HG03066 (cell line): ENCODE measurements at regions not wholly inside any gene's neighbourhood (a gene's known extent, or its start where the extent isn't known, plus 50 kb on each side); places are given as distances from the start of the nearest gene placed in this dataset.
A peak's percentile ranks its signal among the peaks of the same experiment; 100 is the strongest.
"Not testable (repeated sequence)": the region's sequence is repeated elsewhere in the genome, so short reads cannot be mapped to it uniquely, and the experiment has no call there.

Source experiments
- ATAC-seq: cut with Tn5 transposase; IDR thresholded peaks from one replicate; pipeline ENCODE4 v1.9.1; 2021; ENCODE audit warnings: low read depth; ENCODE audit not compliant: unreplicated experiment

DNA sequence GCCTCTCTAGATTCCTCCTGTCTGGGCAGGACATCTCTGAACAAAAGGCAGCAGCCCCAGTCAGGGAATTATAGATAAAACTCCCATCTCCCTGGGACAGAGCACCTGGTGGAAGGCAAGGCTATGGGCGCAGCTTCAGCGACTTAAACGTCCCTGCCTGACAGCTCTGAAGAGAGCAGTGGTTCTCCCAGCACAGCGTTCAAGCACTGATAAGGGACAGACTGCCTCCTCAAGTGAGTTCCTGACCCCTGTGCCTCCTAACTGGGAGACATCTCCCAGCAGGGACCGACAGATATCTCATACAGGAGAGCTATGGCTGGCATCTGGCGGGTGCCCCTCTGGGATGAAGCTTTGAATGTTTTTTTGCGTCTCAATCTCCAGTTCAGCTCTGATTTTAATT is 262.2 kb downstream of the PARM1 start:
- no peak for ATAC-seq

DNA sequence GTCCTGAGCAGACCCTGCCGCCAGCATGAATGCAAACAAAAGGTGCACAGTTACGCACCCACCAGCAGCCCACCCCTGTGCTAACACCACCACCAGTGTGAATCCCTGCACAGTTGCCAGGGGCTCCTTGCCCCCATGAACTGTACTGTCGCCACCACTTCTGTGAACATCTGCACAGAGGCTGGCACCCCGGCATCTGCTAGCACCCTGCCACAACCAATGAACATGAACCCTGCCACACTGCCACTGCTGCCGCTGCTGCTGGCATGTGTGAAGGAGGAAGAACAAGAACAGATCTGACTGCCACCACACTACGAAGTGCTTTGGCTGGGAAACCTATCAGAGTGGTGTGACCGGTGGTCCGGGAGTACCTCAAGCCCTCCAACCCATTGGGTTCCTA is 261.3 kb downstream of the PARM1 start:
- ATAC-seq: no peak

DNA sequence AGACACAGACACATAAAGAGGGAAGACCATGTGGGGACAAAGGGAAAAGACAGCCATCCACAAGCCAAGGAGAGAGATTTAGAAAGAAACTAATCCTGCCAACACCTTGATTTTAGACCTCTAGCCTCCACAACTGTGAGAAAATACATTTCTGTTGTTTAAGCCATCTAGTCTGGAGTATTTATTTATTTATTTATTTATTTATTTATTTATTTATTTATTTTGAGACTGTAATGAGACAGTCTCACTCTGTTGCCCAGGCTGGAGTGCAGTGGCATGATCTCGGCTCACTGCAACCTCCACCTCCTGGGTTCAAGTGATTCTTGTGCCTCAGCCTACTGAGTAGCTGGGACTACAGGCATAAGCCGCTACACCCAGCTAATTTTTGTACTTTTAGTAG is 259.3 kb downstream of the PARM1 start:
- ATAC-seq: not testable (repeated sequence)

DNA sequence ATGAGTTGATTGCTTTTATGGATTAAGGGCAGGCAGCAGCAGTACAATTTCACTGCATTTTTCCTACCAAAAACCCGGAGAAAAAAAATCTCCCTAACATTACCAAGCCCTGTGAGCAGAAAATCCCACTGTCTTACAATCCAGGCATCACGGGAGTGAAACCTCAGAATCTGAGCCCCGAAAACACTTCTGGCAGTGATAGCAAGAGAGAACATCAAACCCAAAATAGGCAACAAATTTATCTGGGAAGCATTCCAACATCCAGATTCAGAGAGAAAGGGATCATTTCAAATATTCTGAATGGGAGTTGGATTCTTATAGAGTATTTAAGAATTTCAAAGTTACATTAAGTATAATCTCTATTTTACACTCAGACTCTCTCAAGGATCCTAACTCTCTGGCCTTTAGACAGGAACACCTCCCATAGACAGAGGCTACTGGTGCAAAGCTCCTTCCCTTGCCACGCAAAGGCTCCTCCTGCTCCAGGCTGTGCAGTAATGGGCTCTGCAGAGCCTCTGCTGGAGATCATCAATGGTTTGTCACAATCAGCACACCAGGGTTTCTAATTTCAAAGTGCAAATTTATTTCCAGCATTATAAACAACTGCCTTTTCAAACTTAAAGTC is 256.9 kb downstream of the PARM1 start:
- no peak for ATAC-seq

DNA sequence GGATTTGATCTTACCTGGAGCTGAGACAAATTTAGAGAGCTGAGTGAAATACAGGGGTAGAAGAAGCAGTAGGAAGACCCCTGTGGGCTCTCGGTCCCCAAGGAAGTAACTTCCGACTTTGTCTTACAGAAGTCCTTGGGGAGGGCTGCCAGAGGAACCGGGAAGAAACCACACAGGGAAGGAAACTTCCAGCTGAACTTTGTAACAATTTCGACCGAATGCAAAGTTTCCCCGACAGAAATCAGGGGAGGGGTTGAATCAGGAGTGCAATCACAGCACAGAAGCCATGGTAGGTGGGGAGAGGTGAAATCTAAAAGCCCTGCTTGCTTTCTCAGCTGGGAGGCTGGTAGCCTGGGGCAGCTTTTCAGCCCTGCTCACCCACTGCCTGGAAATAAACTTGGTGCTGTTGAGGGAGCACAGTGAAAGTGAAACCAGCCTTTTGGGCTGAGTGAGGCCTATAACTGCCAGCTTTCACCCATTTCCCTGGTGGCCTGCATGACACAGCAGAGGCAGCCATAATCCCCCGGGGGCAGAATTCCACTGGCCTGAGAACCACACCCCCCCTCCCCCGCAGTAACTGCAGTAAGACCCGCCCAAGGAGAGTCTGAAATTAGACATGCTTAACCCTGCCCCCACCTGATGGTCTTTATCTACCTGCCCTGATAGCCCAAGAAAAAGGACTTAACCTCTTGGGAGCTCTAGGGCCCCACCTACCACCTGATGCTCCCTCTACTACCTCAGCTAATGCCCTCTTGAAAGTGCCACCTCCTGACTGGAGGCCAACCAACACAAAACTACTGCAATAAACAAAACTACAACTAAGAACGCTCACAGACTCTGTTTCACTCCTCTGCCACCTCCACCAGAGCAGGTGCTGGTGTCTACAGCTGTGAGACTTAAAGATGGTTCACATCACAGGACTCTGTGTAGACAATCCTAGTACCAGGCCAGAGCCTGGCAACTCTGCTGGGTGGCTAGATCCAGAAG is 248.2 kb downstream of the PARM1 start:
- peak; percentile 88 for ATAC-seq

DNA sequence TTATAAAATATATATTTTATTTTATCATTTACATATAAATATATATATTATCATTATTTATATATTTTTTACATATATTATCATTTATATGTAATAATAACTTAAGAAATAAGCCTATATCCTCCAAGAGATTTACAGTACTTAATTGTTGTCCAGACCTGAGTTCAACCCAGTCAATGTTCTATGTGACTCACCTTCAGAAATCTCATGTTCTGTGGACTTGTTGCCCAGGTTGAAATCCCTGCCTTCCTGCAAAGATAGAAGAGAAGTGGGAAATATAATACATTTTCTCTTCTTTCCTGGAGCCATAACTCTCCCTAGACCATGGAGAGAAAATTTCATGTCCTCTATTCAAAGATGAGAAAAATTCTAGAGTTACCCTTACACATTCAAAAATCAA is 247.3 kb downstream of the PARM1 start:
- ATAC-seq: no peak

DNA sequence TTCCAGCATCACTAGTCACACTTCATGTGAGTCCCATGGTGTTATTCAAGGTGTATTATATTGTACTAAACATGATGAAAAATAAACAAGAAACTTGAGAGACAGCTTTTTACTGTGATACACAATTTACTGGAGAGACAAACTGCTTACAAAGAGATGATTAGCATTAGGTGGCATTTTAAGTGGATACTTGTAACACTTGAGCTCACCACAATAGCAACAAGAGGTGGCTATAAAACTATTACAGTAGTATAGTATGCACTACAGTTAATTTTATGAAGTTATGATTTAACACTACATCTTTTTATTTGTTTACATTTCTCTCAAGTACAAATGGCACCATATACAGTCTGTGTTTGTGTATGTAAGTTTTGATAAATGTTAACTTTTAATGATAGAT is 246.6 kb downstream of the PARM1 start:
- ATAC-seq: no peak

DNA sequence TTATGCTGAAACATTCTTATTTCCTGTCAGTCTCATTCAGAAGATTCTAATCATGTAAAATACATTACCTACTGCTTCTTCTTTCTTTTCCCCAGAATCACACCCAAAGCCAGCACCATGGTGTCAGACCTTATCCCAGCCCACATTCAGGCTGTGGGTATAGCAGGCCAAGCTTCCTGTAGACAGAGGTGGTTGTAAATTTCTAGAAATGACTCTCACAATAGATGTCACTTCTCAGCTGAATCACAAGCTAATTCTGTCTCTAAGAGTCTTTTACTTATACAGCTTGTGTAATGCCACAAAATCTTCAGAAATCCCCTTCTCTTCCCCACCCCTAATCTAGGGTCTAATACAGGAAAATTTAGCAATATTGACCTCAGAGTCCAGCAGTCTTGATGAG is 239.6 kb downstream of the PARM1 start:
- peak; percentile 67 for ATAC-seq

DNA sequence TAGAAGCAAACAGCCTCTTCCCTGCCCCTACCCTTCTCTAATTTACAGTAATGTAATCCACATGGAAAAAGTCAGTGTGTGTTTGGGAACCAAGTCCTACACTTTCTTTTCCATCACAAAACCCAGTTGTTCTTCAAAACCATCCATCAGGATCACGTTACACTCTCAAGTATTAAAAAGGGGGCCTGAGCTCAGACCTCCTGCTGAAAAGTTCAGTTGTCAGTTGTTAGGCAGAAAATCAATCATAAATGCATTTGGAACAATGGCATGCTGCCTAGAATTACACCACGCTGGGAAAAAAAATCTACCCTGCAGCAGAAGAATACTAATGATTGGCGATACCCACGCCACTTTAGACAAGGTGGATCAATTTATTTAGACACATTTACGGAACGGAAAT is 236.5 kb downstream of the PARM1 start:
- no peak for ATAC-seq

DNA sequence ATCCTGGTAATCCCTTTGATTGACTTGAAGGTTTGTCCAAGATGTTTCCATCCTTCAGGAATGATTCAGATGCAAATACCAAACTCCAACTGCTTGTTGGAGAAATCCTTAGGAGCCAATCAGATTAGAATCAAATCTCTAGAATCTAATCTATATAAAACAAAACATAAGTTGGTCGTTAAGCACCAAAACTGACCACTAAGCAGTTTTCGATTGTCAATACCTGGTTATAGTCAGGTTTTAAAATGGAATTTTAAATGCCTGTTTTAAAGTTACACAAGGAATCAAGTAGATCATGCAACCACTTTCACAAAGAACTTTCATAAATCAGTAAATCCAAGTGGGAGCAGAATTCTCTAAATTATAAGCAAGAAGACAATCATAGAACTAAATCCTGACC is 236.1 kb downstream of the PARM1 start:
- no peak for ATAC-seq

DNA sequence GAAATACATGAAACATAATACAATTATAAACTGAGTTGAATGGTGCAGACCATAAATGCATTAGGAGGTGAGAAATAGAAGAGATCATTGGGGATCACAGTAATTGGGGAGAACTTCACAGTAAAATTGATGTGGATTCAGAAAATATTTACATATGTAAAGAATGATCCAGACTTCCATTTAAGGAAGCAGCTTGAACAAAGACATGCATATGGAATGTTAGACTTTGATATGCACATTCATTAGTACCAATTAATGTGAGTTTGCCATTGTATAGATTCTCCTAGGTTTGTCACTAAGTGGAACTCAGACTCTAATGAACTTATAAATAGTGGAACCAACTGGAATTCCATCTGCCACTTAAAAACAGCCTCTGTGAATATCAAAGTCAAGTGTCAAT is 235.6 kb downstream of the PARM1 start:
- no peak for ATAC-seq

DNA sequence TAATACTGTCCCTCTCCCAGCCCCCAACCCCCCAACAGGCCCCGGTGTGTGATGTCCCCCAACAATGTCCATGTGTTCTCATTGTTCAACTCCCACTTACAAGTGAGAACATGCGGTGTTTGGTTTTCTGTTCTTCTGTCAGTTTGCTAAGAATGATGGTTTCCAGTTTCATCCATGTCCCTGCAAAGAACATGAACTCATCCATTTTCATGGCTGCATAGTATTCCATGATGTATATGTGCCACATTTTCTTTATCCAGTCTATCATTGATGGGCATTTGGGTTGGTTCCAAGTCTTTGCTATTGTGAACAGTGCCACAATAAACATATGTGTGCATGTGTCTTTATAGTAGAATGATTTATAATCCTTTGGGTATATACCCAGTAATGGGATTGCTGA is 232.2 kb downstream of the PARM1 start:
- ATAC-seq: not testable (repeated sequence)

DNA sequence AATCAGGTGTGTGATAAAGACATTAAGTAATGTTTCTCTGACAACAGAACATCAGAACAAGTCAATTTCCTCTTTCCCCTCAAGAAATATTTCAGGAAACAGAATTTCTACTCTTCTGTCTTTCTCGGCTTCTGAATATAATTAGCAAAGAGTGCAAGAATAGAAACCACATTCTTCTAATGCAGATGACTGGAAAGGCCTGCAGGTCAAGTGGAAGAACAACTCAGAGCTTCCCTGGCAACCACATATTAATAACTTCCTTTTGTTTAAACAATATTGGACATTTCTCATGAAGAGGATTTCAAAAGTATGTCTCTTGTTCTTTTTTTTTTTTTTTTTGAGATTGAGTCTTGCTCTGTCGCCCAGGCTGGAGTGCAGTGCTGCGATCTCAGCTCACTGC is 225.5 kb downstream of the PARM1 start:
- no peak for ATAC-seq

DNA sequence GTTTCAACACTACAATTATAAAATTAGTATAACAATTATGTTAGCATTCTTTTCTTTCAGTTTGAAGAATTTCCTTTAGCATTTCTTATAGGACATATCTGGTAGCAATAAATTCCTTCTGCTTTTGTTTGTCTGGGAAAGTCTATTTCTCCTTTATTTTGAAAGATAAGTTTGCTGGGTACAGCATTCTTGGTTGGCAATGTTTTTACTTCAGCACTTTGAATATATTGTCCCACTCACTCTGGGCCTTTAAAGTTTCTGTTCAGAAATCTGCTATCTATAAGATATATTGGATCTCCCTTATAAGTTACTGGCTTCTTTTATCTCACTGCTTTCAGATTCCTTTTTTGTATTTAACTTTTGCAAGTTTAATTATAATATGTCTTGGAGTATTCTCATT is 222.1 kb downstream of the PARM1 start:
- no peak for ATAC-seq

DNA sequence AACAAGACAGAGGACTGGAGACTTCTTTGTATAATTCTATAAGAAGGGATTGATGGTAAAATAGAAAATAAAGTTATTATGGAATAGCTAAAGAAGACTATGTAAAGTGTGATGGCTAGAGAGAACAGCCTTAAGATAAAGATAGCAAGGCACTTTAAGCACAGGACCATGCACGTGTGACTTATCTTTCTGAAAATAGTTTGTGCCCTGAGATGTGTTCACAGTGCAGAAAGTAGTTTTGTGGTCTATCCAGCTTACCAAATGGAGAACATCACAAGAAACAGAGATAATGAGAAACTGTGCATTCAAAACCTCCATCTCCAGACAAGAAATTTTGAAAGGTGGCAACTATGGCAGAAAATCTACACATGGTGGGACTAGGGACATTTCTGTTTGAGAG is 213.3 kb downstream of the PARM1 start:
- ATAC-seq: no peak

DNA sequence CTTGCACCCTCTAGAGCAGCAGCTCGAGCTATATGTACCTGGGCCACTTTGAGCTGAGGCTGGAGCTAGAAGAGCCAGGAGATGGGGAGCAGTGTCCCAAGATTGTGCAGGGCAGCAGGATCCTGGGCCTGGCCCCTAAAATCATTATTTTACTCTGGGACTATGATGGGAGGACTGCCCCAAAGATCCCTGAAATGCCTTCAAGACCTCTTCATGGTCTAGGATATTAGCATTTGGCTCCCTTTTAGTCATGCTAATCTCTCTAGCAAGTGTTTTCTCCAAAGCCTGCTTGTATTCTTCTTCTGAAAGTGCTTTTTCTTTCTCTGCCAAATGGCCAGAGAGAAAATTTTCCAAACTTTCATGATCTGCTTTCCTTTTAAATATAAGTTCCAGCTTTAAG is 211.6 kb downstream of the PARM1 start:
- no peak for ATAC-seq

DNA sequence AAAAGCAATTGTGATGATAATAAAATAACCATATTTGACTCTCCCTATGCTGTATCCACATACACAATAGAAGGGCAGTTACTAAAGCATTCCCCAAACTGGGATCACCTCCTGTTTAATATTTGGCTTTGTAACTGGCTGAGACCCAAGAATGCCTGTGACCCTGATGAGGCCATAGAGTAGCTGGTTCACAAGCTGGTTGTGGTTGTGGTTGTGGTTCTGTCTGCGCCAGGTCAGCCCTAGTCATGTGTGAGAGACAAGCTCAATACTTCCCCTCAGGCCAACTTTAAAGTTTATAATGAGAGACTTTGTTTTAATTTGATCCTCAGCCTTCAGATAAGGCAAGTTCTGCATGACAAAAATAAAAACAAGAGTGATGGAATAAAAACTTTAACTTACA is 209.9 kb downstream of the PARM1 start:
- ATAC-seq: no peak

DNA sequence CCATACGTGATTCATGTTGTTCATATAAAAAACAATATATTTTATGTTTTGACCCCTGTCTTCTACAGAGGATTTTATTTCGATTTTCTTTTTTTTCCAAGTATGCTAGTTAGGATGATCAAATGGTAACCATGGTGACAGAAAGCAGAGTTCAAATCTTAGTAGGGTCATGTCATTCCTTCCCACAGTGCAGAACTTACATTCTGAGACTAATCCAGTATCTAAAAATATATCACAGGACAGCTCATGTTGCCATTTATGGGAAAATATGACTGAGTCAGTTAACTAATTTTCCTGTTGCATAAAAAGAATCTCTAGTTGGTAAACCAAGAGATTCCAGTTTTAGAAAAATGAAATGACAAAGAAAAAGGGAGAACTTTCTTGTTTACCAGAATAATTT is 209.5 kb downstream of the PARM1 start:
- ATAC-seq: no peak

DNA sequence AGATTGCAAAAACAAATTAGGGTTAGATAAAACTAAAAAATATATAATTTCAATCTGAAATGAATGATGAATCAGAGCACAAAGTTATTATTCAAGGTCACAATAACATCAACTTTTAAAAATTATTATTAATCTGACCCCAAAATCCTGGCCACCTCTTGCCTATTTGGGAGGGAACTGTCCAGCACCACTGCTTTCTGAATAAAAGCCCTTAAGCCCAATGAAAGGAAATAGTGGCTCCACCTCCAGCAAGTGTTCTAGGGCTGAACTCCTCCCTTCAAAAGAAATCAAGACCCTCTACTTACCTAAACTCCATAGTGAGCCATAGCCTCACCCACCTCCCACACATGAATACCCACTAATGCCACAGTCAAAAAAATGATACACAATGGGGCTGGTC is 208.2 kb downstream of the PARM1 start:
- ATAC-seq: no peak

DNA sequence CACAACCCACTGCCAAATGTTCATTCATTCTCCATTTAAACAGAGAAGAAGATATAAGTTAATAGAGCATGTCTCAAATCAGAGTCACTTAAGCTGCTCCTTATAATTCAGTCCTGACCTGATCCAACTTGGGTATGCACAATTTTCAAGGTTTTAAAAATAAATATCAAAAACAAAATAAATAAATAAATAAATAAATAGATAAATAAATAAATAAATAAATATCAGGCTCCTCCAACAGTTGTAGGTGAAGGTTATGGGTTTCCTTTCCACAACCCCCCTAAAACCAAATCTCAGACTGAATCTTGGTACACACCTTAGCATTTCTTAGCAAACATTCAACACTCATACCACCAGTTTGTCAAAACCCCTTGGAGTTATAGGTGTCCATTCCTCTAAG is 204.4 kb downstream of the PARM1 start:
- ATAC-seq: no peak

DNA sequence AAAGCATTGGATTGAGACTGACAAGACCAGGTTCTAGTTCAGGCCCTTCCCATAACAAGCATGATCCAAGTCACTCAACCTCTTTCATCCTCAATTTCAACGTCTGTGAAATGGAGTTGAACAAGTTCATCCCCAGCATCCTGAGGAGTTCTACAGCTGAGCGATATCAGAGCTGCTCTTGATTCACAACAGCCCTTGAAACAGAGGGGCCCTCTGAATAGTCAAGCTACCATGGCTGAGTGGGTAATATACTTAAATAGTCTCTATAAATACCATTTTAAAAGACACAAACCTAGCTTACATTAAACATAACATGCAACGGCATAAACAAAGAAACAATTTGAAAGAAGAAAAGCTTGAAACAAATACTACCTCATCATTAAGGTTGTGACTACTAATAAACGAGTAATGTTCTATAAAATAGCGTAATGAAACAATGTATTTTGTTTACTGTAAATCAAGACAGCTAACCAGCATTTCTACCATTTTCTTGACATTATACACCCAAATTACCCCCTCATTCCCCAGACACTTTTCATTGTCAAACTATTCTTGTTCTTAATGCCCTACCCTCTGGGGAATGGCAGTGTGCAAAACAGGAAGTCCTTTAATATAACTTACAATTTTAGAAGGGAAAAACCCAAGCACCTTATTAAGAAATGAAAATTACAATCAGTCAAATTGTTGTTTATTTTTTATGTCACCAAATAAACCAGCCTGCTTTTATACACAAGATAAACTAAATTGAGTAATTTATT is 202.3 kb downstream of the PARM1 start:
- no peak for ATAC-seq
